Colon (tissue), 2 donors: ENCODE measurements at regions not wholly inside any gene's neighbourhood (a gene's known extent, or its start where the extent isn't known, plus 50 kb on each side); places are given as distances from the start of the nearest gene placed in this dataset.
"Not testable (repeated sequence)": the region's sequence is repeated elsewhere in the genome, so short reads cannot be mapped to it uniquely, and the experiment has no call there.

Source experiments
- FAIRE-seq: peaks from 2 replicates; lab custom pipeline; 2012; peaks lifted over from hg19 to GRCh38; lab: Jason Lieb, UNC
- donor health status: control.
- donor health status: control.

- FAIRE-seq, result not testable (repeated sequence)
These were observed 142.1 kb downstream of the SPATA31A6 start for GRCh38 chr9:42325561-42325960.

DNA sequence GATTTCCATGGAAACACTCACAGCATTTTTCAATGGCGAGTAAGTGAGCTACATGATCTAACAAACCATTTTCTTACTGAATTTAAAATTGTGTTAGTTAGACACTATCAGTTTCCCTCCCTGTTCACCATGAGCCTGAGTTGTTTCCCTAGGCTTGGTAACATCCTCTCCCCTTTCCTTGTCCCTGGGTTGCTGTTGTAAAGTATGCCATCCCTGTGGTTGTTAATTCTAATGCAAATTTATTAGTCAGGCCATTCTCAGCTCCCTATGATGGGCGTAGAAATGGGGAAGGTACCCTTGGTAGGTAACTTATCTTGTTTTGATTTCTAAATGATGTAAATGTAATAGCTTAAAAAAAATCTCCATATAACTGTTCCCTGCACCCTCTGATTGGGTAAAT, 143.0 kb downstream of the SPATA31A6 start:
- FAIRE-seq, result not testable (repeated sequence)

GRCh38 chr9:42335342-42335741, 151.9 kb downstream of the SPATA31A6 start:
- FAIRE-seq, result not testable (repeated sequence)

DNA sequence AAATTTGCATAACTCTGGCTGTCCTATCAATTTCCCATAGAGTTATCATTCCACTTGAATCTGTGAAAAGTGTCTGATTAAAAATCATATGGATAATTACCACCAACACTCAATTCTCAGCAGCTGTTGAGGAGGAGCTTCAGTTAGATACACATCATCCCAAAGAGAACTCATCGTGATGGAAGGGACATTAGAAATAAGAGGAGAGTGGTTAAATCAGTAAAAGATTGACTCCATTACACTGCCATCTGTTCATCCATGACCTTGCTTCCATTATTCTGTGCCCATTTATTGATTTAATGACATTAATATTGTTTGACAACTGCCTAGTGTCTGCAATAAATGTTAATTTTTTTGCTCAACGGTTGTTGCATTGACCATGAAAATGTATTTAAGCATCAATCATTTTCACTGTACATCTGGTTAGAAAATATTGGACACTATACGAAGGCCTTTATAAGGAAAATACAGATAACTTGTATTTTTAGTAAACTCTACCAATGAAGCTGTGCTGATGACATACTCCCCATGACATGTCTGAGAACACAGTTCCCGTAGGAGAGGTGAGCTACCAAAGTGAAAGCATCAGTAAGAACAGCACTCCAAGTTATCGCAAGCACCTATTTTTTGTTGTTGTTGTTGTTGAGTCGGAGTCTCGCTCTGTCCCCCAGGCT, 152.7 kb downstream of the SPATA31A6 start:
- FAIRE-seq, result not testable (repeated sequence)

- FAIRE-seq, result not testable (repeated sequence)
These were observed 154.8 kb downstream of the SPATA31A6 start for GRCh38 chr9:42338275-42338674.

GRCh38 chr9:42339671-42340434, 156.4 kb downstream of the SPATA31A6 start:
- not testable (repeated sequence) for FAIRE-seq

GRCh38 chr9:42340435-42340723, 156.9 kb downstream of the SPATA31A6 start:
- not testable (repeated sequence) for FAIRE-seq

DNA sequence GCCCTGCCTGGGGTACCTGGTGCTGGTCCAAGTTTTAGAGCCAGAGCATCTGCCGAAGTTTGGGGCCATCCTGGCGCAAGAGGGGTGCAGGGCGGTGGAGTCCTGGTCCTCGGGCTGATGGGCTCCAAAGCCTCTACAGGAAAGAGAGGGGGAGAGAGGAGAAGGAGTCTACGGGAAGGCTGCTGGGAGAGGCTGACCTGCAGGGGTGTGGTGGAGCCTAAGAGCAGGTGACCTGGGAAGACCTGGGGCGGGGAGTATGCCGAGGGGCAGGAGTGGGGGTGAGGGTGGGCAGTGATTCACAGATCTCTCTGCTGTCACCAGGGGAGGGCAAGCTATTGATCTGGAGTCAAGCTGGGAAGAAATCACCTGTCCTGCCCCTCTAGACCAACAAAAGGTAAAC, 158.4 kb downstream of the SPATA31A6 start:
- FAIRE-seq, result not testable (repeated sequence)

DNA sequence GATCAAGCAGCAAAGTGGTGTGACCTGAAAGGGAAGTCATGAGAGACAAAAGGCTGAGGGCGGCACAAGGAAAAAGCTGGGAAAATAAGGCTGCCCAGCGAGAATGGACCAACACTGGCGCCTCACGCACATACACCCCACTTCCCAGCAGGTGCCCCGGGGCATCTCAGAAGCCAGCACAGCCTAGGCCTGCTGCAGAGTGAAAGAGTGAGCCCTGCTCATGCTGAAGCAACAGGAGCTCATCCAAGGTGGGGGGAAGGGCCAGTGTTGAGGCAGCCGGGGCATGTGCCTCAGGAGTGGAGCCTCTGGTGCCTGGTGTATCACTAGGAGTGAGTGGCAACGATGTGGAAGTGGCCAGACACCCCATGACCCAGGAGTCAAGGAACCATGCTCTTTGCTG, 158.8 kb downstream of the SPATA31A6 start:
- FAIRE-seq, result not testable (repeated sequence)

GRCh38 chr9:42344508-42344907, 161.0 kb downstream of the SPATA31A6 start:
- not testable (repeated sequence) for FAIRE-seq

DNA sequence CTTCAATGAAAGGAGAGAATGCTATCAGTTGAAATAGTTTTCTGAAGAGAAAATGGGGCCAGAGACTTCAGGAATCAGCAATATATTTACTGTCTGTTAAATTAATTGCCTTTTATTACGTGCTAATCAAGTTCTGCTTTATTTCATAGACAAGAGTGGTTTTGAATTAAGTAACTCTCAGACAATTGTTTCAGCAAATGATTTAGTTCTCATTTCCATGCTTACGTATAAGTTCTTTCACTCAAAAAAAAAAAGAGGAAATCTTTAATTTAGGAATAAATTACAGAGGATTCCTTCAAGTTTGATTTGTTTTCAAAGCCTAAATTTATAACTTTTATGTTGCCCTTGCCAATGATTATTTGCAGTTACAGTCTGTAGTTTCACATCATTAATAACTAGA, 163.5 kb downstream of the SPATA31A6 start:
- not testable (repeated sequence) for FAIRE-seq

DNA sequence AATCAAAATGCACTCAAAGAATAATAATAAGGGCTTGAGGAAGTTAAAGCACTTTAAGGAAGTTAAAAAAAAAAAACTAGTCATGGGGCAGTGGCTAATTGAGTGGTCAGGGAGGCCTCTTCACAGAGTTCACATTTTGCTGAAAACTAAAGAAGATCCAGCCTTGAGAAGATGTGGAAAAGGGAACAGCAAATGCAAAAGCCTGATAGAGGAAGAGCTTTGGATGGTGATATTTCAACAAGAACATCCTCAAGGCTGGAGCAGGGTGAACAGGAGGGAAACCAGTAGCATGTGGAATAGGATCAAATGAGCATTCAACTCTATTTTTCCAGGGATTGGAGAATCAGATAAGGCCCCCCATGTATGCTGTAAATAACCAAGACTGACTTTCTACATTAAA, 165.7 kb downstream of the SPATA31A6 start:
- FAIRE-seq, result not testable (repeated sequence)

- FAIRE-seq, result not testable (repeated sequence)
These were observed 167.0 kb downstream of the SPATA31A6 start for GRCh38 chr9:42350412-42350811.

DNA sequence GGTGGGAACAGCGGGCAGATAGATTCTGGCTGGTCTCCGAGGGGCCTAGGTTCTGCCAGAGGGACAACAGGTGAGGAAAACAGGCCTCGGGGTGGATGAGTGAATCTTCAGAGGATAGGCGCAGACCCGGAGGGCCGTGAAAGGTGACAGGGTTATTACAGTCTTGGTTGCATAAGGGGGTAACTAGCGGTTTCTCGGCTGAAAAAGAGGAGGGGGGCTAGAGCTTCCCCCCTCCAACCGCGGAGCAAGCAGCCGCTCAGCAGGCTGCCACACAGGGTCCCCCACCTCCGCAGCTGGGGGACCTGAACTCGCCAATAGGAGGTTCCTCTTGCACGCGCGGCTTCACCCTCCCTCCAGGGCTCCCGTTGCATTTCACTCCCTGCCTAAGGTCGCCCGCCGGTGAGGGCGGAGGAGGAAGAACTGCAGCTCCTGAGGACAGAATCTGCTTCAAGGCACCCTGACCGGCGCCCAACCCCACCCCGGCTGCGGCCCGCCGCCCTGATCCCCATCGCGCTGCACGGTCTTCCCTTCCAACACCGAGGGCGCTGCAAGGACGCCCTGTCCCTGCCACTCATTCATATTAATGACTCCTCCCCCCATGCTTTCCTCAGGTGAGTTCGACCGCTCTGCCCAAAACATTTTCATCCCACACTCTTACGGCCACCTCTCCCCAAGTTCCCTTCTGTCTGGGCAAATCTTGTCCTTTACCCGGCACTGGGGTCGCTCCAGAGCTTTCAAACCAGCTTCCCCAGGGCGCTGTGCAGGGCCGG, 174.3 kb downstream of the SPATA31A6 start:
- FAIRE-seq, result not testable (repeated sequence)

GRCh38 chr9:42358626-42359247, 175.3 kb downstream of the SPATA31A6 start:
- not testable (repeated sequence) for FAIRE-seq

DNA sequence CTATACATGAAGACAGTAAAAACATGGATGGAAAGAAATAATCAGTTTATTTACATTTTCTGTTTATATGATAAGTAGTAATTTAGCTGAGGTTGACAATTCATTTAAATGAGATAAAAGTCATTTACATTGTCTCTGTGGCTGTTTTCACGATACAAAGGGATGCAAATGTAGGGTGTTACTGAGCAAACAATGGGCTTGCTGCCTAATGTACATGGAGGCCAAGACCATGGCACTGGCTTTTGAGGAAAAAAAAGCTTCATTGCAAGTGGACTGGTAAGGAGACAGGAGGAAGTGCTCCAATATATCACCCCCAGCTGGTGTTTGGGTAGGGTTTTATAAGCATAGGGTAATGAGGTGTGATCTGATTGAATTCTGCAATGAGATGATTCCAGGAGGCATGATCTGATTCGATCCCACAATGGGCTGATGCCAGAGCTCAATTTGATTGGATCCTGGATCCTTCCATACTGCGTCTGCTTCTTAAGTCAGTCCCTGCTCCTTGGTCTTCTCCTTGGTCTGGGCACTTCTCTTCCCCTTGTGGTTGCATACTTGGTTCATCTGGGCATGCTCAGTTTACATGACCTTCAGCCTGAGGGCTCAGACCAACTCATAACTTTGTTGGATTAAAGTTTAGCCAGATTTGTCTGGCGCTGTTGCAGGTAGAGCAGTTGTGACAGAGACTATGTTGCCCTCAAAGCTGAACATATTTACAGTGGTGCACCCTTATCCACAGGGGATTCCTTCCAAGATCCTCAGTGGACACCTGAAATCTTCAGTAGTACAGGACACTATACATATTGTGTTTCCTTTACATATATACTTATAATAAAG, 181.2 kb downstream of the SPATA31A6 start:
- FAIRE-seq, result not testable (repeated sequence)

DNA sequence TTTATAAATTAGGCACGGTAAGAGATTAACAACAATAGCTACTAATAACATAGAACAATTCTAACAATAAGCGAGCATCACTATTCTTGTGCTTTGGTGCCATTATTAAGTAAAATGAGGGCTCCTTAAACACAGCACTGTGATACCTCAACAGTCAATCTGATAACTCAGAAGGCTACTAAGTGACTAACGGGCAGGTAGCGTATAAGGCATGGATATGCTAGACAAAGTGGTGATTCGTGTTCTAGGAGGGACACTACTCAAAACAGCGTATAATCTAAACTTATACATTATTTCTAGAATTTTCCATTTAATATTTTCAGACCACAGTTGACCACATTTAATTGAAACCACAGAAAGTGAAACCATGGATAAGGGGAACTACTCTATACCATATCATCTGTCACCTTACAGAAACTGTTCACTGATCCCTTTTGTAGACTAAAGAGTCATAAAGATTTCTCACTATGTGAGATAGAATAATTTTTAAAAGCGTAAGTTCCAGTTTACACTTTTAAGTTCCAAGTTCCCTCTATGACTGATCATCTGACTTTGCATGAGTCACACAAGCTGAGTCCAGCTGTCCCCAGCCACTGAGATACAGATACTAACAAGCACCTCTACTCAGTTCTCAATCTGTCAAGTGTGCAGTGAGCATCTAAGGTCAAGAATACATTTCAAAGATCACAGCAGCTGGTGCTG, 181.9 kb downstream of the SPATA31A6 start:
- FAIRE-seq, result not testable (repeated sequence)

DNA sequence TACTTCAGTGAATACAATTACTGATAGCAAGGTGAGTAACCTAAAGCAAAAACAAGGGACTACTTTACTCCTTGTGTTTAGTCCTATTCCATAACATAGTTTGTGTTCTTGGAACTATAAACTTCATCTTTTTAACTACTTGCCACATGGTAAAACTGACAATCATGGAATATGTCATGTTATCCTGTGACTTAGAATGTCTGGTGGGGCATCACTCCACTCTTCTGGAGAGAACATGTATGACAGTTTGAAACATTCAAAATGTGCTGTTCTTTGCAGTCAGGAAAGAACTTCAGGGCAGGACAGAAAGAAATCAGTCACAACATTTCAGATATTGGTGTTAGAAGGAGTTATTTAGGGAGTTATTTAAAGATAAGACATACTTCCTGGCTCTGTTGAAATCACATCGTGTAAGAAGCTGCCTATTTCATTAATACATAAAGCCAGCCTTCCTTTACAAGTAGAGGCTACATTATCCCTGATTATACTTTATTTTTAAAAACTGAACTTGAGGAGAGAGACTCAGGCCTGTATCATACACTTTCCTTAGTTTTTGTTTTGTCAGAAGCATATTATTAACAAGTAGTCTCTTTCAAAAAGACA, 184.9 kb downstream of the SPATA31A6 start:
- FAIRE-seq, result not testable (repeated sequence)

- FAIRE-seq, result not testable (repeated sequence)
These were observed 186.7 kb downstream of the SPATA31A6 start for GRCh38 chr9:42370172-42370571.

DNA sequence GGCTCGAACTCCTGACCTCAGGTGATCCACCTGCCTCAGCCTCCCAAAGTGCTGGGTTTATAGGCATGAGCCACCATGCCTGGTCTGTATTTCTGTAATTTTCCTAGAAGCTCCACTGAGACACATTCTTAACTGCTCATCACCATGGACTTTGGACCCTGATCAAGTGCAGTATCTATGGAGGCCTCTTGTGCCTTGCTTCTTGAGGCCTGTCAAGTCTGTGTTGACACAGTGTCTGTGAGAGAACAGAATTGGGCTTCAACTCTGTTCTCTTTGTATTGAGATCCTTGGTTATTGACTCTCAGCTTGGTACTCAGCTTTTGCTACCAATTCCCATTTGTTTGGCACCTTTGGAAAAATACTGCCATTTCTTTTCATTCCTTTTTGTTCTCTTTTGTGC, 188.0 kb downstream of the SPATA31A6 start:
- not testable (repeated sequence) for FAIRE-seq
